ENCODE measurements at regions not wholly inside any gene's neighbourhood (a gene's known extent, or its start where the extent isn't known, plus 50 kb on each side); places are given as distances from the start of the nearest gene placed in this dataset.

DNA sequence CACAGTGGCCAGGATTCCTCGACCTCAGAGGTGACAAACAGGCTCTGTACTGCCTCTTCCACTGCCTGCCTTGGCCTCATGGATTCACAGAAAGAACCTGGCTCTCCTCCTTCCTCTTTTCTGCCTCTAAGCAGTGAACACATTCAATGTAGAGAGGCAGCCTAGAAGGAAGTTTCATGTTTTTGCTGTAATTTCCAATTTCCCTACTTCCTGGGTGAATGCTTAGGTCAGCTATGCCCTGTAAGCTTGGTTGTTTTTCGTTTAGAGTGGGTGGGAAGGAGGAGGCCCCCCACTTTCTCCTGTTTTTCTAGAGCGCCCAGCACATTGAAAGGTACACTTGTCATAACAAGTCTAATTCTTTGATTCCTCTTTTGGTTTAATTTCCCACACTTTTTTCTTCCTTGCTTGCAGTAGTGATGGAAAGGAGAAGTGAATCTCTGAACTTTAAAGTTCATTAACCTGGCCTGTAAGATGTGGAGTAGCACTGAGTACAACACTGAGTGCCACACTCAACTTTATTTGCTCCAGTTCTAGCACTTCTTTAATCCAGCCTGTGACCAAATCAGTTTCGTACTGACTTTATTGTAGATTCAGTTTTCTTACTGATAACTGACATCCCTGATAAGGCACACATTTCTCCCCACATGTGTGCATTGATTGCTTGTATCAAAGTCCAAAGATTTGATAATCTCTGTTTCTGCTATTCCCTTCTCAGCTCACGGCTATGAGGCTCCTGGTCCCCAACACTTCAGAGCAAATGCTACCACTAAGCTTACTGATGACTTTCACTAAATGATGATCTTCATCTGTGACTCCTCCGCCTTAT, 100.0 kb upstream of the MAN1A1 start:
- TF ChIP-seq SIN3A (conservative IDR thresholded peaks at IDR 0.05 in 1 of 2, IDR thresholded peaks at IDR 0.05 in 1 of 2; ENCODE audit: low read depth in 1 of 2, low read length in 2 of 2) (no peak), POLR2A (IDR thresholded peaks at IDR 0.05; ENCODE audit: control extremely low read depth in 1 of 2, low read depth in 2 of 2, low read length in 2 of 2) (no peak), POLR2AphosphoS5 (IDR thresholded peaks at IDR 0.05; ENCODE audit: low read depth, low read length) (no peak)
- TF ChIP-seq, protein P1, sequence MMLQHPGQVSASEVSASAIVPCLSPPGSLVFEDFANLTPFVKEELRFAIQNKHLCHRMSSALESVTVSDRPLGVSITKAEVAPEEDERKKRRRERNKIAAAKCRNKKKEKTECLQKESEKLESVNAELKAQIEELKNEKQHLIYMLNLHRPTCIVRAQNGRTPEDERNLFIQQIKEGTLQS (IDR thresholded peaks at IDR 0.05; ENCODE audit: insufficient read depth, low read depth, low read length) = no peak
